Mucosa of stomach (tissue), 1 donor: ENCODE measurements at regions not wholly inside any gene's neighbourhood (a gene's known extent, or its start where the extent isn't known, plus 50 kb on each side); places are given as distances from the start of the nearest gene placed in this dataset.

Experiments
- H3K27me3 ChIP-seq: one replicate; pipeline ENCODE4 v1.7.0; 2013; ENCODE audit warnings: mild to moderate bottlenecking, low read length; ENCODE audit not compliant: control insufficient read depth, insufficient read depth
- H3K36me3 ChIP-seq: one replicate; pipeline ENCODE4 v1.7.0; 2013; ENCODE audit warnings: low read length; ENCODE audit not compliant: control insufficient read depth, insufficient read depth
- H3K4me1 ChIP-seq: one replicate; pipeline ENCODE4 v1.7.0; 2013; ENCODE audit warnings: mild to moderate bottlenecking, low read length; ENCODE audit not compliant: control insufficient read depth, insufficient read depth
- H3K4me3 ChIP-seq: one replicate; pipeline ENCODE4 v1.7.0; 2013; ENCODE audit warnings: low read length
- H3K9ac ChIP-seq: one replicate; pipeline ENCODE4 v1.7.0; 2013; ENCODE audit warnings: mild to moderate bottlenecking, low read length, moderate library complexity
- H3K9me3 ChIP-seq: one replicate; pipeline ENCODE4 v1.7.0; 2013; ENCODE audit warnings: mild to moderate bottlenecking, low read length, moderate library complexity; ENCODE audit not compliant: control insufficient read depth
- donor health status: Pancreatic carcinoma.

- no peaks in the 10 kb centered on the region for H3K4me1 ChIP-seq
- no peaks in the 10 kb centered on the region for H3K36me3 ChIP-seq
- no peaks in the 10 kb centered on the region for H3K27me3 ChIP-seq
- no peak overlapping the region for H3K9ac ChIP-seq
- no peak overlapping the region for H3K4me3 ChIP-seq
- no peaks in the 10 kb centered on the region for H3K9me3 ChIP-seq
Observed at GRCh38 chr22:48173061-48173772, 1410.8 kb downstream of the TBC1D22A start.

- no peak overlapping the region for H3K4me3 ChIP-seq
- H3K9ac ChIP-seq = no peak overlapping the region
- no peaks in the 10 kb centered on the region for H3K27me3 ChIP-seq
- H3K9me3 ChIP-seq = no peaks in the 10 kb centered on the region
- H3K36me3 ChIP-seq = no peaks in the 10 kb centered on the region
- no peaks in the 10 kb centered on the region for H3K4me1 ChIP-seq
Observed at GRCh38 chr22:48171271-48171691, 1408.8 kb downstream of the TBC1D22A start.

- H3K9ac ChIP-seq = no peak overlapping the region
- no peaks in the 10 kb centered on the region for H3K36me3 ChIP-seq
- no peaks in the 10 kb centered on the region for H3K27me3 ChIP-seq
- no peak overlapping the region for H3K4me3 ChIP-seq
- no peaks in the 10 kb centered on the region for H3K9me3 ChIP-seq
- H3K4me1 ChIP-seq = no peaks in the 10 kb centered on the region
Observed at GRCh38 chr22:48169227-48169626, 1406.8 kb downstream of the TBC1D22A start.

- Histone ChIP-seq H3K4me3 (no peak overlapping the region), H3K36me3 (no peaks in the 10 kb centered on the region), H3K27me3 (no peaks in the 10 kb centered on the region), H3K4me1 (no peaks in the 10 kb centered on the region), H3K9me3 (no peaks in the 10 kb centered on the region), H3K9ac (no peak overlapping the region)
Observed at GRCh38 chr22:48167238-48167637, 1404.8 kb downstream of the TBC1D22A start.

- H3K4me1 ChIP-seq = no peaks in the 10 kb centered on the region
- no peak overlapping the region for H3K9ac ChIP-seq
- no peak overlapping the region for H3K4me3 ChIP-seq
- no peaks in the 10 kb centered on the region for H3K36me3 ChIP-seq
- no peaks in the 10 kb centered on the region for H3K27me3 ChIP-seq
- H3K9me3 ChIP-seq = no peaks in the 10 kb centered on the region
Observed at GRCh38 chr22:48161298-48161697, 1398.8 kb downstream of the TBC1D22A start.

- H3K9me3 ChIP-seq = no peaks in the 10 kb centered on the region
Observed at GRCh38 chr22:48157676-48158075, 1395.2 kb downstream of the TBC1D22A start.

GRCh38 chr22:48156603-48157355 lies 1394.3 kb downstream of the TBC1D22A start:
- H3K9ac ChIP-seq = no peak overlapping the region
- no peaks in the 10 kb centered on the region for H3K36me3 ChIP-seq
- H3K27me3 ChIP-seq = no peaks in the 10 kb centered on the region
- H3K4me3 ChIP-seq = no peak overlapping the region
- H3K4me1 ChIP-seq = no peaks in the 10 kb centered on the region
- no peaks in the 10 kb centered on the region for H3K9me3 ChIP-seq

More at GRCh38 chr22:48157676-48158075, 1395.2 kb downstream of the TBC1D22A start:
- Histone ChIP-seq H3K4me1 (no peaks in the 10 kb centered on the region), H3K36me3 (no peaks in the 10 kb centered on the region), H3K4me3 (no peak overlapping the region), H3K9ac (no peak overlapping the region), H3K27me3 (no peaks in the 10 kb centered on the region)

GRCh38 chr22:48155446-48155845 lies 1393.0 kb downstream of the TBC1D22A start:
- Histone ChIP-seq H3K4me3 (no peak overlapping the region), H3K9me3 (no peaks in the 10 kb centered on the region), H3K9ac (no peak overlapping the region), H3K4me1 (no peaks in the 10 kb centered on the region), H3K27me3 (no peaks in the 10 kb centered on the region), H3K36me3 (no peaks in the 10 kb centered on the region)

GRCh38 chr22:48154943-48155240 lies 1392.4 kb downstream of the TBC1D22A start:
- H3K4me1 ChIP-seq = no peaks in the 10 kb centered on the region
- H3K9me3 ChIP-seq = no peaks in the 10 kb centered on the region
- H3K36me3 ChIP-seq = no peaks in the 10 kb centered on the region
- H3K27me3 ChIP-seq = no peaks in the 10 kb centered on the region
- H3K9ac ChIP-seq = no peak overlapping the region
- no peak overlapping the region for H3K4me3 ChIP-seq

- no peaks in the 10 kb centered on the region for H3K27me3 ChIP-seq
- no peak overlapping the region for H3K9ac ChIP-seq
- H3K4me1 ChIP-seq = no peaks in the 10 kb centered on the region
- no peak overlapping the region for H3K4me3 ChIP-seq
- no peaks in the 10 kb centered on the region for H3K9me3 ChIP-seq
- H3K36me3 ChIP-seq = no peaks in the 10 kb centered on the region
Observed at GRCh38 chr22:48154169-48154942, 1391.9 kb downstream of the TBC1D22A start.

GRCh38 chr22:48153726-48154125 lies 1391.3 kb downstream of the TBC1D22A start:
- Histone ChIP-seq H3K4me1 (no peaks in the 10 kb centered on the region), H3K27me3 (no peaks in the 10 kb centered on the region), H3K9ac (no peak overlapping the region), H3K9me3 (no peaks in the 10 kb centered on the region), H3K36me3 (no peaks in the 10 kb centered on the region), H3K4me3 (no peak overlapping the region)

GRCh38 chr22:48152916-48153315 lies 1390.5 kb downstream of the TBC1D22A start:
- Histone ChIP-seq H3K9me3 (no peaks in the 10 kb centered on the region), H3K27me3 (no peaks in the 10 kb centered on the region), H3K4me3 (no peak overlapping the region), H3K4me1 (no peaks in the 10 kb centered on the region), H3K36me3 (no peaks in the 10 kb centered on the region), H3K9ac (no peak overlapping the region)
